ENCODE measurements at regions not wholly inside any gene's neighbourhood (a gene's known extent, or its start where the extent isn't known, plus 50 kb on each side); places are given as distances from the start of the nearest gene placed in this dataset.

- TF ChIP-seq GATA2 (IDR thresholded peaks at IDR 0.05; ENCODE audit: low read depth, low read length): no peak
- no peak for TF ChIP-seq GATA3 (IDR thresholded peaks at IDR 0.05; ENCODE audit: low read depth, low read length)
These were observed 265.2 kb upstream of the CXCR4 start for GRCh38 chr2:136383167-136383566.

All from SH-SY5Y (cell line).